ENCODE measurements at regions not wholly inside any gene's neighbourhood (a gene's known extent, or its start where the extent isn't known, plus 50 kb on each side); places are given as distances from the start of the nearest gene placed in this dataset.
"Not testable (repeated sequence)": the region's sequence is repeated elsewhere in the genome, so short reads cannot be mapped to it uniquely, and the experiment has no call there.

- no peak for DNase-seq (ENCODE audit: low spot score)
These were observed 73.6 kb downstream of the CYLC2 start for GRCh38 chr9:103068753-103069152.

- DNase-seq (ENCODE audit: low spot score) = no peak
These were observed 83.4 kb downstream of the CYLC2 start for GRCh38 chr9:103078581-103078980.

GRCh38 chr9:103082494-103082893, 87.4 kb downstream of the CYLC2 start:
- no peak for DNase-seq (ENCODE audit: low spot score)

- no peak for DNase-seq (ENCODE audit: low spot score)
These were observed 94.2 kb downstream of the CYLC2 start for GRCh38 chr9:103089357-103089756.

GRCh38 chr9:103104101-103104500, 109.0 kb downstream of the CYLC2 start:
- DNase-seq (ENCODE audit: low spot score) = no peak

GRCh38 chr9:103116246-103116645, 121.1 kb downstream of the CYLC2 start:
- DNase-seq (ENCODE audit: low spot score) = no peak

GRCh38 chr9:103126494-103126893, 131.4 kb downstream of the CYLC2 start:
- no peak for DNase-seq (ENCODE audit: low spot score)

GRCh38 chr9:103139891-103140290, 144.8 kb downstream of the CYLC2 start:
- no peak for DNase-seq (ENCODE audit: low spot score)

GRCh38 chr9:103152473-103152872, 157.3 kb downstream of the CYLC2 start:
- DNase-seq (ENCODE audit: low spot score) = no peak

- DNase-seq (ENCODE audit: low spot score) = no peak
These were observed 172.4 kb downstream of the CYLC2 start for GRCh38 chr9:103167530-103167929.

GRCh38 chr9:103168254-103168653, 173.1 kb downstream of the CYLC2 start:
- no peak for DNase-seq (ENCODE audit: low spot score)

- DNase-seq (ENCODE audit: low spot score) = no peak
These were observed 174.7 kb downstream of the CYLC2 start for GRCh38 chr9:103169798-103170197.

- DNase-seq (ENCODE audit: low spot score) = no peak
These were observed 188.6 kb downstream of the CYLC2 start for GRCh38 chr9:103183701-103184171.

GRCh38 chr9:103186959-103187358, 191.8 kb downstream of the CYLC2 start:
- no peak for DNase-seq (ENCODE audit: low spot score)

GRCh38 chr9:103188781-103189350, 193.7 kb downstream of the CYLC2 start:
- DNase-seq (ENCODE audit: low spot score) = no peak

GRCh38 chr9:103193992-103194391, 198.9 kb downstream of the CYLC2 start:
- no peak for DNase-seq (ENCODE audit: low spot score)

GRCh38 chr9:103203172-103203571, 208.0 kb downstream of the CYLC2 start:
- DNase-seq (ENCODE audit: low spot score) = no peak

- not testable (repeated sequence) for DNase-seq (ENCODE audit: low spot score)
These were observed 210.9 kb downstream of the CYLC2 start for GRCh38 chr9:103205881-103206585.

- DNase-seq (ENCODE audit: low spot score) = no peak
These were observed 215.5 kb downstream of the CYLC2 start for GRCh38 chr9:103210607-103211006.

GRCh38 chr9:103215197-103215596, 220.1 kb downstream of the CYLC2 start:
- DNase-seq (ENCODE audit: low spot score) = no peak

GRCh38 chr9:103225702-103226646, 230.8 kb downstream of the CYLC2 start:
- no peak for DNase-seq (ENCODE audit: low spot score)

- DNase-seq (ENCODE audit: low spot score) = no peak
These were observed 231.5 kb downstream of the CYLC2 start for GRCh38 chr9:103226647-103227013.

Data from COLO829 (cell line).